B cell (primary cell): ENCODE measurements at regions not wholly inside any gene's neighbourhood (a gene's known extent, or its start where the extent isn't known, plus 50 kb on each side); places are given as distances from the start of the nearest gene placed in this dataset.

Source experiments
- ATAC-seq: fragments of 200-7000 bp; cut with Tn5 transposase; one replicate; pipeline ENCODE4 v1.10.0; 2021; ENCODE audit warnings: low read depth, mild to moderate bottlenecking, moderate number of reproducible peaks, moderate library complexity
- CTCF ChIA-PET: fragments of 350-600 bp; sonication (Branson Sonifier 250); formaldehyde crosslinking; loops from one replicate; lab custom pipeline; 2021; ENCODE audit warnings: antibody characterized with exemption, inconsistent platforms; lab: Charles Lee
- POLR2A ChIA-PET: fragments of 350-600 bp; sonication (Branson Sonifier 250); formaldehyde crosslinking; loops from one replicate; lab custom pipeline; 2021; ENCODE audit warnings: antibody characterized with exemption; lab: Charles Lee
- DNase-seq: peaks from one replicate; pipeline ENCODE4 v3.0.0; 2013
- H2AFZ ChIP-seq: 2 replicates; pipeline ENCODE4 v1.6.1; 2012; ENCODE audit warnings: mild to moderate bottlenecking, low read depth, low read length; ENCODE audit not compliant: insufficient read depth, poor library complexity, severe bottlenecking
- H3K27ac ChIP-seq, 2 donors: 1 replicate in 1 of 2; 2 replicates in 1 of 2; pipeline ENCODE4 v1.5.1; 2012 to 2013; ENCODE audit warnings: low read length in 2 of 2, mild to moderate bottlenecking in 2 of 2, moderate library complexity in 1 of 2
- H3K27me3 ChIP-seq, 4 experiments: fragments of 200-600 bp in 1 of 4; sonication (generic) in 1 of 4; replicated peaks in 1 of 4; 1 replicate in 2 of 4; 2 replicates in 2 of 4; pipeline versions ENCODE4 v1.6.1 to v1.7.0; 2013 to 2016; ENCODE audit warnings: low read length in 3 of 4, mild to moderate bottlenecking in 2 of 4, mixed read lengths in 1 of 4, moderate library complexity in 1 of 4; ENCODE audit not compliant: insufficient read depth in 4 of 4, control insufficient read depth in 3 of 4; ENCODE audit errors: control extremely low read depth in 1 of 4
- H3K36me3 ChIP-seq, 2 experiments: replicated peaks in 1 of 2; 1 replicate in 1 of 2; 2 replicates in 1 of 2; pipeline versions ENCODE4 v1.6.1 to v1.7.1; 2013; ENCODE audit warnings: low read length in 1 of 2; ENCODE audit not compliant: insufficient read depth in 2 of 2, control insufficient read depth in 1 of 2; ENCODE audit errors: control extremely low read depth in 1 of 2, extremely low read depth in 1 of 2
- H3K4me1 ChIP-seq, 2 donors: fragments of 200-600 bp in 1 of 2; sonication (generic) in 1 of 2; 1 replicate in 1 of 2; 2 replicates in 1 of 2; pipeline versions ENCODE4 v1.5.1 to v1.6.1; 2013 to 2017; ENCODE audit warnings: low read length in 2 of 2; ENCODE audit not compliant: control insufficient read depth in 2 of 2, insufficient read depth in 2 of 2
- H3K4me2 ChIP-seq: replicated peaks from 2 replicates; pipeline ENCODE3; 2012; ENCODE audit warnings: mild to moderate bottlenecking, low read depth, low read length; ENCODE audit not compliant: poor library complexity, severe bottlenecking
- H3K4me3 ChIP-seq, 5 experiments: fragments of 200-600 bp in 1 of 5; sonication (generic) in 1 of 5; 1 replicate in 3 of 5; 2 replicates in 2 of 5; pipeline versions ENCODE4 v1.5.1 to v1.7.0; 2011 to 2016; ENCODE audit warnings: low read length in 4 of 5, mild to moderate bottlenecking in 4 of 5, low read depth in 2 of 5, control low read depth in 1 of 5, moderate library complexity in 1 of 5; ENCODE audit not compliant: insufficient read depth in 1 of 5; ENCODE audit errors: control extremely low read depth in 1 of 5, extremely low read depth in 1 of 5
- H3K79me2 ChIP-seq: fragments of 200-600 bp; sonication (generic); one replicate; pipeline ENCODE4 v1.6.0; 2016; ENCODE audit warnings: low read length; ENCODE audit not compliant: control insufficient read depth, insufficient read depth
- H3K9ac ChIP-seq: fragments of 200-600 bp; sonication (generic); 2 replicates; pipeline ENCODE4 v1.6.1; 2017; ENCODE audit warnings: mild to moderate bottlenecking, low read length, moderate library complexity
- H3K9me3 ChIP-seq, 3 donors: one replicate each; pipeline versions ENCODE4 v1.6.1 to v1.7.1; 2013; ENCODE audit warnings: low read length in 2 of 3; ENCODE audit not compliant: control insufficient read depth in 2 of 3, insufficient read depth in 1 of 3; ENCODE audit errors: control extremely low read depth in 1 of 3
- H4K20me1 ChIP-seq: 2 replicates; pipeline ENCODE4 v1.6.0; 2012; ENCODE audit warnings: mild to moderate bottlenecking, low read length; ENCODE audit not compliant: insufficient read depth, control insufficient read depth, poor library complexity, severe bottlenecking
- H3K27ac Mint-ChIP-seq: one replicate; pipeline ENCODE4 v1.8.0; 2021; ENCODE audit warnings: mixed read lengths
- H3K27me3 Mint-ChIP-seq: one replicate; pipeline ENCODE4 v1.8.0; 2021; ENCODE audit warnings: mixed read lengths
- H3K4me1 Mint-ChIP-seq: one replicate; pipeline ENCODE4 v1.8.0; 2021; ENCODE audit warnings: mixed read lengths
- H3K4me3 Mint-ChIP-seq: one replicate; pipeline ENCODE4 v1.8.0; 2021; ENCODE audit warnings: mixed read lengths
- H3K9me3 Mint-ChIP-seq: one replicate; pipeline ENCODE4 v1.8.0; 2022; ENCODE audit warnings: mixed read lengths; ENCODE audit not compliant: insufficient read depth
- CTCF ChIP-seq: fragments of 200-600 bp; IDR thresholded peaks from one replicate; pipeline ENCODE4 v1.8.0; 2022; ENCODE audit warnings: antibody characterized with exemption, mild to moderate bottlenecking
- EZH2 ChIP-seq: IDR thresholded peaks from 2 replicates; pipeline ENCODE4 v1.6.1; 2012; ENCODE audit warnings: borderline replicate concordance, low read depth, mild to moderate bottlenecking, moderate library complexity, low read length; ENCODE audit not compliant: insufficient read depth, poor library complexity, severe bottlenecking
- WGBS: methylation state at CpG from one replicate; pipeline ENCODE4 v1.1.5; 2013; ENCODE audit warnings: missing lambda C conversion rate; ENCODE audit not compliant: insufficient coverage; 5-methylcytosine and 5-hydroxymethylcytosine counted together
- intact Hi-C: fragments of 100-400 bp; cut with micrococcal nuclease; formaldehyde crosslinking; loops from one replicate; pipeline ENCODE4 v1.10.0; 2022

- H3K4me3 Mint-ChIP-seq = no peak overlapping the region
- H3K4me1 Mint-ChIP-seq = peaks cover 2% of the 10 kb centered on the region
- H3K9me3 Mint-ChIP-seq = no peaks in the 10 kb centered on the region
- Histone ChIP-seq H3K4me2 (no peak overlapping the region), H4K20me1 (no peaks in the 10 kb centered on the region), H2AFZ (no peak overlapping the region), H3K9me3 (peaks cover 0 to 17% (median 0%) of the 10 kb centered on the region in 3 donors), H3K4me3 (no peak overlapping the region), H3K9ac (no peak overlapping the region), H3K36me3 (no peaks in the 10 kb centered on the region), H3K27ac (no peak overlapping the region), H3K79me2 (no peaks in the 10 kb centered on the region), H3K27me3 (no peaks in the 10 kb centered on the region), H3K4me1 (no peaks in the 10 kb centered on the region)
- CTCF ChIA-PET = no interaction called here
- no peak for TF ChIP-seq EZH2
- no peak for TF ChIP-seq CTCF
- no peak overlapping the region for H3K27ac Mint-ChIP-seq
- WGBS = 92% methylated on average over 12 of the region's 17 CpGs
- POLR2A ChIA-PET = no interaction called here
- no peak for ATAC-seq
- intact Hi-C loops = no loop called here
- DNase-seq = no peak
- H3K27me3 Mint-ChIP-seq = no peaks in the 10 kb centered on the region
Observed at GRCh38 chr6:67887747-67888545, 747.1 kb upstream of the ADGRB3 start.

DNA sequence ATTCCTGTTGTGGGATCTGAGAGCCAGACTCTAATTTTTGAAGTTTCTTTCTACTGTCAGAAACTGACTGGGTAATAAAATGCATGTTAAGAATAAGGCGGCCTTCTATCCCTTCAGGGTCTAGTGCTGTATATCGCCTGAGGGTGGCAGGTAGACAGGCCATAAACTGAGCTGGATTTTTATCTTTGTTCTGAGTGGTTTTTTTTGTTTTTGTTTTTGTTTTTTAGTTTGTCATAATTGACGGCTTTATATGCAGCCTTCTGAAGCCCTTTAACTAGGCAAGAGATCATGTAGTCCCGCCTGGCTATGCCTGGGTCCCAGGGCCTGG, 747.7 kb upstream of the ADGRB3 start:
- Histone ChIP-seq H3K27me3 (no peaks in the 10 kb centered on the region), H2AFZ (no peak overlapping the region), H3K9ac (no peak overlapping the region), H4K20me1 (no peaks in the 10 kb centered on the region), H3K4me1 (no peaks in the 10 kb centered on the region), H3K9me3 (peaks cover 0 to 17% (median 0%) of the 10 kb centered on the region in 3 donors), H3K27ac (no peak overlapping the region), H3K36me3 (no peaks in the 10 kb centered on the region), H3K79me2 (no peaks in the 10 kb centered on the region), H3K4me3 (no peak overlapping the region), H3K4me2 (no peak overlapping the region)
- ChIA-PET POLR2A (no interaction called here), CTCF (no interaction called here)
- ATAC-seq (no peak), DNase-seq (no peak)
- H3K27me3 Mint-ChIP-seq = no peaks in the 10 kb centered on the region
- intact Hi-C loops = no loop called here
- no peak overlapping the region for H3K27ac Mint-ChIP-seq
- 97% methylated on average over 4 of the region's 4 CpGs for WGBS
- no peak overlapping the region for H3K4me3 Mint-ChIP-seq
- TF ChIP-seq CTCF (no peak), EZH2 (no peak)
- H3K4me1 Mint-ChIP-seq = peaks cover 2% of the 10 kb centered on the region
- H3K9me3 Mint-ChIP-seq = no peaks in the 10 kb centered on the region
